HepG2 (cell line): ENCODE measurements at regions not wholly inside any gene's neighbourhood (a gene's known extent, or its start where the extent isn't known, plus 50 kb on each side); places are given as distances from the start of the nearest gene placed in this dataset.
"Not testable (repeated sequence)": the region's sequence is repeated elsewhere in the genome, so short reads cannot be mapped to it uniquely, and the experiment has no call there.

Source experiments
- ATAC-seq: fragments of 200-7000 bp; cut with Tn5 transposase; 3 replicates; pipeline ENCODE4 v1.9.1; 2020; ENCODE audit warnings: mild to moderate bottlenecking, moderate library complexity
- BruUV-seq: library from RNA; stranded (reverse); fragments of 400-500 nt; replicated peaks from 2 replicates; lab custom pipeline; 2021; lab: Mats Ljungman, UMichigan
- CTCF ChIA-PET: fragments of 300-600 bp; formaldehyde crosslinking; extraction: SDS; loops from one replicate; lab custom pipeline; 2021; ENCODE audit warnings: low total read pairs, inconsistent platforms, low intra/inter-chr PET ratio; lab: Yijun Ruan, JAX
- POLR2A ChIA-PET: fragments of 350-600 bp; sonication (Branson Sonifier 250); formaldehyde crosslinking; loops from one replicate; lab custom pipeline; 2020; ENCODE audit warnings: antibody characterized with exemption, inconsistent platforms; lab: Yijun Ruan, JAX
- DNase-seq: peaks from one replicate; pipeline ENCODE4 v3.0.0-alpha.2; 2015; ENCODE audit warnings: low spot score
- FAIRE-seq: peaks from 3 replicates; lab custom pipeline; 2011; peaks lifted over from hg19 to GRCh38; lab: Jason Lieb, UNC
- H2AFZ ChIP-seq: one replicate; pipeline ENCODE4 v1.6.1; 2011; ENCODE audit warnings: low read length, inconsistent platforms
- H3K27ac ChIP-seq: fragments of 300-600 bp; 3 replicates; pipeline ENCODE4 v1.8.0; 2011; ENCODE audit warnings: mixed run types, mild to moderate bottlenecking, mixed read lengths, low read length, inconsistent platforms; ENCODE audit not compliant: insufficient read depth; ENCODE audit errors: extremely low read length
- H3K27me3 ChIP-seq, 2 experiments: fragments of 200-600 bp in 1 of 2; 2 replicates in 1 of 2; 3 replicates in 1 of 2; pipeline versions ENCODE4 v1.6.0 to v1.8.0; 2011; ENCODE audit warnings: low read length in 2 of 2, mild to moderate bottlenecking in 2 of 2, moderate library complexity in 2 of 2, inconsistent platforms in 1 of 2; ENCODE audit not compliant: insufficient read depth in 2 of 2, control insufficient read depth in 1 of 2
- H3K36me3 ChIP-seq, 2 experiments: fragments of 200-600 bp in 1 of 2; replicated peaks in 1 of 2; 2 replicates in 1 of 2; 3 replicates in 1 of 2; pipeline versions ENCODE4 v1.5.1 to v1.8.0; 2011; ENCODE audit warnings: low read length in 2 of 2, inconsistent platforms in 1 of 2; ENCODE audit not compliant: insufficient read depth in 2 of 2, control insufficient read depth in 1 of 2
- H3K4me1 ChIP-seq: 2 replicates; pipeline ENCODE4 v1.5.1; 2012; ENCODE audit warnings: low read length, inconsistent platforms; ENCODE audit not compliant: insufficient read depth
- H3K4me2 ChIP-seq: 2 replicates; pipeline ENCODE4 v1.6.0; 2011; ENCODE audit warnings: low read depth, low read length, inconsistent platforms
- H3K4me3 ChIP-seq, 3 experiments: fragments of 200-600 bp in 1 of 3; sonication (generic), shearing (Covaris generic) in 1 of 3; replicated peaks in 1 of 3; 2 replicates each; pipeline ENCODE4 v1.5.1; 2011 to 2016; ENCODE audit warnings: low read length in 3 of 3, inconsistent platforms in 2 of 3, low read depth in 2 of 3, mild to moderate bottlenecking in 2 of 3, control low read depth in 1 of 3, mixed read lengths in 1 of 3; ENCODE audit not compliant: insufficient read depth in 1 of 3
- H3K79me2 ChIP-seq: one replicate; pipeline ENCODE4 v1.6.1; 2011; ENCODE audit warnings: low read length, inconsistent platforms; ENCODE audit not compliant: insufficient read depth
- H3K9ac ChIP-seq: 2 replicates; pipeline ENCODE4 v1.6.0; 2011; ENCODE audit warnings: mild to moderate bottlenecking, low read depth, low read length, inconsistent platforms; ENCODE audit not compliant: insufficient read depth
- H3K9me3 ChIP-seq: 2 replicates; pipeline ENCODE4 v1.5.1; 2012; ENCODE audit warnings: mild to moderate bottlenecking, low read length
- H4K20me1 ChIP-seq: 2 replicates; pipeline ENCODE4 v1.6.0; 2011; ENCODE audit warnings: inconsistent platforms, mild to moderate bottlenecking, low read length, moderate library complexity; ENCODE audit not compliant: insufficient read depth
- CHCHD3 ChIP-seq: sonication (generic); formaldehyde crosslinking; IDR thresholded peaks from 2 replicates; pipeline ENCODE4 v1.8.0; 2022; ENCODE audit warnings: mild to moderate bottlenecking, missing genetic modification reagents, moderate library complexity
- FIP1L1 ChIP-seq: fragments of 200-400 bp; formaldehyde crosslinking; IDR thresholded peaks from 2 replicates; pipeline ENCODE4 v1.6.1; 2018; ENCODE audit warnings: low read depth, mild to moderate bottlenecking, low read length, moderate library complexity, borderline replicate concordance; ENCODE audit not compliant: insufficient read depth
- PRMT3 ChIP-seq: sonication (generic); formaldehyde crosslinking; IDR thresholded peaks from 2 replicates; pipeline ENCODE4 v1.8.1; 2022; ENCODE audit warnings: low read depth, mild to moderate bottlenecking, moderate library complexity, missing genetic modification reagents, borderline replicate concordance
- ZFX ChIP-seq: sonication (generic); formaldehyde crosslinking; IDR thresholded peaks from 2 replicates; pipeline ENCODE4 v1.4.0; 2020; ENCODE audit warnings: mild to moderate bottlenecking, low read depth, missing genetic modification reagents, moderate library complexity
- ZNF253 ChIP-seq: sonication (generic); formaldehyde crosslinking; IDR thresholded peaks from 2 replicates; pipeline ENCODE4 v1.8.0; 2022; ENCODE audit warnings: mild to moderate bottlenecking, missing genetic modification reagents, borderline replicate concordance
- WGBS: methylation state at CpG from one replicate; pipeline ENCODE4 v1.1.6; 2017; ENCODE audit warnings: low lambda C conversion rate; 5-methylcytosine and 5-hydroxymethylcytosine counted together
- in situ Hi-C: cut with HindIII; loops from 2 replicates; pipeline ENCODE4 v1.10.0; 2017; ENCODE audit warnings: low pct_unique_long_range_greater_than_20kb; ENCODE audit not compliant: extremely low pct_ligation_motif_present
- intact Hi-C: fragments of 100-400 bp; cut with micrococcal nuclease; formaldehyde crosslinking; loops from one replicate; pipeline ENCODE4 v1.10.0; 2022; ENCODE audit not compliant: unreplicated experiment

DNA sequence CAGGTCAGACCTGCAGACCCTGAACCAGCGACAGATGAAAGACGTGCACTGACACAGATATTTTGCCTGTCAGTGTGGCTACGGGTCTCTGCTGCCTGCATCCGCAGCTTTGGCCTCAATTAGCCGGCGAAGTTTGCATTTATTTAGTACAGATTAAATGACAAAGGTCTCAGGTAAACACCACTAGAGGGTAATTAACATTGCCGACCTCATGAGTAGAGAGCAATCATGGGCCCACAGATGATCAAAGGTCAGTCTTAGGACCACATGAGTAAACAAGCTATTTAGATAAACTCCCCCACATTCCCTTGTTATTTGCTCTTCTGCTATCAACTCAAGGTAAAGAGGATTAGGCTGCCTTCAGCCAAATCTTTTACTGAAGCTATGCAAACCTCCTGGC is 248.1 kb upstream of the SEL1L start:
- WGBS, result 17% methylated on average over 7 of the region's 7 CpGs
- peaks cover 78% of the 10 kb centered on the region for H3K9me3 ChIP-seq
- H3K4me1 ChIP-seq, BruUV-seq, in situ Hi-C loops, CTCF ChIA-PET, H4K20me1 ChIP-seq, H3K27me3 ChIP-seq, H2AFZ ChIP-seq, H3K79me2 ChIP-seq, H3K4me2 ChIP-seq, intact Hi-C loops, H3K4me3 ChIP-seq, H3K27ac ChIP-seq, ATAC-seq, POLR2A ChIA-PET, H3K9ac ChIP-seq, FAIRE-seq, H3K36me3 ChIP-seq: not testable (repeated sequence)
- DNase-seq, result peak; percentile 5
- TF ChIP-seq ZNF253, result peak; percentile 38; the same call in 1 of the 2 replicates

GRCh38 chr14:81784084-81784483 is 250.4 kb upstream of the SEL1L start:
- TF ChIP-seq CHCHD3 (CRISPR knock-in tag), result no peak
- no peak for TF ChIP-seq PRMT3 (CRISPR knock-in tag)
- TF ChIP-seq FIP1L1, result no peak
- no peak for TF ChIP-seq ZFX (CRISPR knock-in tag)
- WGBS, result 6% methylated on average over 5 of the region's 5 CpGs
- BruUV-seq, result no TSS peak
- ChIA-PET POLR2A (no interaction called here), CTCF (no interaction called here)
- no peaks in the 10 kb centered on the region for H3K36me3 ChIP-seq
- in situ Hi-C loops (no loop called here), intact Hi-C loops (no loop called here)
- DNase-seq (no peak), ATAC-seq (no peak), FAIRE-seq (no peak)
- H2AFZ ChIP-seq, result no peak overlapping the region
- H4K20me1 ChIP-seq, result no peaks in the 10 kb centered on the region
- no peak overlapping the region for H3K4me3 ChIP-seq
- no peaks in the 10 kb centered on the region for H3K27me3 ChIP-seq
- H3K27ac ChIP-seq, result no peak overlapping the region
- no peak overlapping the region for H3K9ac ChIP-seq
- no peaks in the 10 kb centered on the region for H3K79me2 ChIP-seq
- H3K9me3 ChIP-seq, result peaks cover 64% of the 10 kb centered on the region
- H3K4me2 ChIP-seq, result no peak overlapping the region
- no peaks in the 10 kb centered on the region for H3K4me1 ChIP-seq
